SK-N-SH (cell line): ENCODE measurements at regions not wholly inside any gene's neighbourhood (a gene's known extent, or its start where the extent isn't known, plus 50 kb on each side); places are given as distances from the start of the nearest gene placed in this dataset.

Source experiments
- CTCF ChIA-PET: fragments of 300-600, 350-600 bp; formaldehyde crosslinking; extraction: SDS; loops from one replicate; lab custom pipeline; 2021; lab: Yijun Ruan, JAX
- POLR2A ChIA-PET: fragments of 350-600 bp; sonication (Branson Sonifier 250); formaldehyde crosslinking; extraction: SDS; loops from one replicate; lab custom pipeline; 2020; ENCODE audit warnings: antibody characterized with exemption, inconsistent platforms; lab: Yijun Ruan, JAX
- DNase-seq: peaks from one replicate; pipeline ENCODE4 v3.0.0; 2012
- H2AFZ ChIP-seq: fragments of 200-600 bp; sonication (generic); 2 replicates; pipeline ENCODE4 v1.8.1; 2016; ENCODE audit warnings: antibody characterized with exemption, mild to moderate bottlenecking, low read depth
- H3F3A ChIP-seq: fragments of 200-600 bp; sonication (generic); replicated peaks from 2 replicates; pipeline ENCODE3; 2016; ENCODE audit warnings: antibody characterized with exemption, mild to moderate bottlenecking; ENCODE audit not compliant: insufficient read depth
- H3K27ac ChIP-seq, 2 experiments: fragments of 200-500 bp in 1 of 2; fragments of 200-600 bp in 1 of 2; sonication (Bioruptor generic) in 1 of 2; sonication (generic), shearing (Covaris generic) in 1 of 2; 2 replicates each; pipeline versions ENCODE4 v1.5.1 to v1.6.1; 2014 to 2016; ENCODE audit warnings: low read depth in 2 of 2, inconsistent platforms in 1 of 2, low read length in 1 of 2, mild to moderate bottlenecking in 1 of 2, mixed read lengths in 1 of 2
- H3K27me3 ChIP-seq: fragments of 200-600 bp; sonication (generic), shearing (Covaris generic); 2 replicates; pipeline ENCODE4 v1.6.1; 2016; ENCODE audit warnings: mixed run types; ENCODE audit not compliant: insufficient read depth
- H3K36me3 ChIP-seq, 2 experiments: fragments of 200-500 bp in 1 of 2; fragments of 200-600 bp in 1 of 2; sonication (Bioruptor generic) in 1 of 2; sonication (generic) in 1 of 2; replicated peaks in 1 of 2; 2 replicates each; pipeline versions ENCODE3 to v1.5.1; 2014 to 2016; ENCODE audit warnings: low read length in 1 of 2, mild to moderate bottlenecking in 1 of 2; ENCODE audit not compliant: insufficient read depth in 2 of 2, control insufficient read depth in 1 of 2
- H3K4me1 ChIP-seq, 2 experiments: fragments of 200-500 bp in 1 of 2; fragments of 200-600 bp in 1 of 2; sonication (Bioruptor generic) in 1 of 2; sonication (generic), shearing (Covaris generic) in 1 of 2; 2 replicates each; pipeline versions ENCODE4 v1.5.1 to v1.6.1; 2014 to 2016; ENCODE audit warnings: low read depth in 1 of 2, low read length in 1 of 2, mixed run types in 1 of 2; ENCODE audit not compliant: insufficient read depth in 2 of 2, control insufficient read depth in 1 of 2
- H3K4me2 ChIP-seq: fragments of 200-600 bp; sonication (generic), shearing (Covaris generic); 2 replicates; pipeline ENCODE4 v1.6.1; 2017; ENCODE audit warnings: mixed run types
- H3K4me3 ChIP-seq, 2 experiments: fragments of 200-500 bp in 1 of 2; fragments of 200-600 bp in 1 of 2; sonication (Bioruptor generic) in 1 of 2; sonication (generic), shearing (Covaris generic) in 1 of 2; 2 replicates each; pipeline versions ENCODE4 v1.5.1 to v1.8.1; 2014 to 2016; ENCODE audit warnings: low read depth in 2 of 2, inconsistent platforms in 1 of 2, low read length in 1 of 2, mild to moderate bottlenecking in 1 of 2, mixed read lengths in 1 of 2, moderate library complexity in 1 of 2
- H3K79me2 ChIP-seq: fragments of 200-600 bp; sonication (generic); 2 replicates; pipeline ENCODE4 v1.8.1; 2017; ENCODE audit warnings: mild to moderate bottlenecking; ENCODE audit not compliant: insufficient read depth
- H3K9ac ChIP-seq: fragments of 200-600 bp; sonication (generic); 2 replicates; pipeline ENCODE4 v1.6.1; 2017; ENCODE audit warnings: mixed run types
- H3K9me2 ChIP-seq: fragments of 200-600 bp; sonication (generic); 2 replicates; pipeline ENCODE4 v1.6.1; 2017; ENCODE audit warnings: mixed run types
- H3K9me3 ChIP-seq: fragments of 200-600 bp; sonication (generic); 2 replicates; pipeline ENCODE4 v1.6.1; 2017; ENCODE audit warnings: mixed run types, mild to moderate bottlenecking, moderate library complexity
- H4K20me1 ChIP-seq: fragments of 200-600 bp; sonication (generic); 2 replicates; pipeline ENCODE4 v1.6.1; 2017; ENCODE audit warnings: mild to moderate bottlenecking, mixed run types; ENCODE audit not compliant: insufficient read depth
- CHD2 ChIP-seq: fragments of 150-350 bp; IDR thresholded peaks from 2 replicates; pipeline ENCODE4 v1.6.1; 2018; ENCODE audit warnings: low read length; ENCODE audit not compliant: partially characterized antibody
- EP300 ChIP-seq, 2 experiments: IDR thresholded peaks; 2 replicates each; pipeline versions ENCODE4 v1.4.0 to v1.6.1; 2012; ENCODE audit warnings: borderline replicate concordance in 1 of 2, low read depth in 1 of 2, low read length in 1 of 2
- EZH2phosphoT487 ChIP-seq: fragments of 200-600 bp; sonication (generic); IDR thresholded peaks from 2 replicates; pipeline ENCODE4 v1.6.1; 2017; ENCODE audit warnings: low read depth, mixed run types, mild to moderate bottlenecking, antibody characterized with exemption, moderate library complexity, borderline replicate concordance
- FOSL2 ChIP-seq: IDR thresholded peaks from 2 replicates; pipeline ENCODE4 v1.4.0; 2012; ENCODE audit warnings: low read depth, mild to moderate bottlenecking, moderate library complexity, borderline replicate concordance
- FOXJ3 ChIP-seq: sonication (generic); formaldehyde crosslinking; IDR thresholded peaks from 2 replicates; pipeline ENCODE4 v1.5.1; 2020; ENCODE audit warnings: mild to moderate bottlenecking, missing genetic modification reagents
- FOXM1 ChIP-seq: IDR thresholded peaks from 2 replicates; pipeline ENCODE4 v1.4.0; 2012; ENCODE audit warnings: low read depth, mild to moderate bottlenecking
- GATA2 ChIP-seq: sonication (generic); formaldehyde crosslinking; IDR thresholded peaks from 2 replicates; pipeline ENCODE4 v1.5.0; 2020; ENCODE audit warnings: mild to moderate bottlenecking, missing genetic modification reagents
- MEF2A ChIP-seq: IDR thresholded peaks from 2 replicates; pipeline ENCODE4 v1.4.0; 2012; ENCODE audit warnings: low read depth, borderline replicate concordance
- NFIC ChIP-seq: IDR thresholded peaks from 2 replicates; pipeline ENCODE4 v1.4.0; 2012; ENCODE audit warnings: borderline replicate concordance
- SMC3 ChIP-seq: IDR thresholded peaks from 2 replicates; pipeline ENCODE4 v1.6.1; 2012; ENCODE audit warnings: low read depth, low read length, improper control_type of control experiment
- TCF12 ChIP-seq: IDR thresholded peaks from 2 replicates; pipeline ENCODE4 v1.4.0; 2012
- TEAD4 ChIP-seq: IDR thresholded peaks from 2 replicates; pipeline ENCODE4 v1.4.0; 2012; ENCODE audit warnings: mild to moderate bottlenecking, borderline replicate concordance; ENCODE audit not compliant: insufficient read depth
- WGBS: methylation state at CpG from one replicate; pipeline ENCODE4 v1.1.6; 2017; ENCODE audit warnings: low lambda C conversion rate; 5-methylcytosine and 5-hydroxymethylcytosine counted together
- TF ChIP-seq, protein P1 (sequence below): fragments of 150-350 bp; IDR thresholded peaks from 2 replicates; pipeline ENCODE4 v1.6.1; 2017; ENCODE audit warnings: antibody characterized with exemption, low read length, low read depth, borderline replicate concordance
- TF ChIP-seq, protein P2 (sequence below): IDR thresholded peaks from 2 replicates; pipeline ENCODE4 v1.4.0; 2012; ENCODE audit warnings: low read depth, borderline replicate concordance
- TF ChIP-seq, protein P3 (sequence below): IDR thresholded peaks from 2 replicates; pipeline ENCODE4 v1.4.0; 2012; ENCODE audit warnings: low read depth
- TF ChIP-seq, protein P4 (sequence below): IDR thresholded peaks from 2 replicates; pipeline ENCODE4 v1.6.1; 2012; ENCODE audit warnings: mild to moderate bottlenecking, low read depth, low read length, moderate library complexity
- TF ChIP-seq, protein P5 (sequence below): fragments of 200-600 bp; sonication (generic); IDR thresholded peaks from 2 replicates; pipeline ENCODE4 v1.6.1; 2017; ENCODE audit warnings: antibody characterized with exemption, mild to moderate bottlenecking, moderate library complexity
- TF ChIP-seq, protein P6 (sequence below): IDR thresholded peaks from 2 replicates; pipeline ENCODE4; 2012

DNA sequence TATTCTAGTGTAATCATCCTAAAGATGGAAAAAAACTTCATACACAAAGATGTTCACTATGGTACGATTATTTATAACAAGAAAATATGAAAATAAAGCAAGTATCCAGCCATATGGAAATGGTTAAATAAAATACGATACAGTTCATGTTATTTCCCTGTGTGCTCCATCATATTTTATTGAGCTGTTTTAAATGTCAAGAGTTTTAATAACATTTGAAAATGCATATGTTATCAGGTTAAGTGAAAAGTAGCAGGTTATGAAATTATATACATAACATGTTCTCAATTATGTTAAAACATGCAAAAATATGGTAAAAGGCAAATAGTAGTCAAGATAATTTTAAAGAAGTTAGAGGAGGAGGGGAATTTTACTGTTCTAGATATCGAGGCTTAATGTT is 192.0 kb downstream of the HNRNPD start:
- WGBS: 22% methylated on average over 3 of the region's 3 CpGs
- H3K4me3 ChIP-seq: no peak overlapping the region
- H3K27ac ChIP-seq: no peak overlapping the region
- no peak overlapping the region for H3K4me2 ChIP-seq
- no peak for TF ChIP-seq FOXM1
- TF ChIP-seq, protein P1, sequence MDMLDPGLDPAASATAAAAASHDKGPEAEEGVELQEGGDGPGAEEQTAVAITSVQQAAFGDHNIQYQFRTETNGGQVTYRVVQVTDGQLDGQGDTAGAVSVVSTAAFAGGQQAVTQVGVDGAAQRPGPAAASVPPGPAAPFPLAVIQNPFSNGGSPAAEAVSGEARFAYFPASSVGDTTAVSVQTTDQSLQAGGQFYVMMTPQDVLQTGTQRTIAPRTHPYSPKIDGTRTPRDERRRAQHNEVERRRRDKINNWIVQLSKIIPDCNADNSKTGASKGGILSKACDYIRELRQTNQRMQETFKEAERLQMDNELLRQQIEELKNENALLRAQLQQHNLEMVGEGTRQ: no peak
- TF ChIP-seq SMC3: no peak
- TF ChIP-seq TEAD4: no peak
- TF ChIP-seq, protein P2, sequence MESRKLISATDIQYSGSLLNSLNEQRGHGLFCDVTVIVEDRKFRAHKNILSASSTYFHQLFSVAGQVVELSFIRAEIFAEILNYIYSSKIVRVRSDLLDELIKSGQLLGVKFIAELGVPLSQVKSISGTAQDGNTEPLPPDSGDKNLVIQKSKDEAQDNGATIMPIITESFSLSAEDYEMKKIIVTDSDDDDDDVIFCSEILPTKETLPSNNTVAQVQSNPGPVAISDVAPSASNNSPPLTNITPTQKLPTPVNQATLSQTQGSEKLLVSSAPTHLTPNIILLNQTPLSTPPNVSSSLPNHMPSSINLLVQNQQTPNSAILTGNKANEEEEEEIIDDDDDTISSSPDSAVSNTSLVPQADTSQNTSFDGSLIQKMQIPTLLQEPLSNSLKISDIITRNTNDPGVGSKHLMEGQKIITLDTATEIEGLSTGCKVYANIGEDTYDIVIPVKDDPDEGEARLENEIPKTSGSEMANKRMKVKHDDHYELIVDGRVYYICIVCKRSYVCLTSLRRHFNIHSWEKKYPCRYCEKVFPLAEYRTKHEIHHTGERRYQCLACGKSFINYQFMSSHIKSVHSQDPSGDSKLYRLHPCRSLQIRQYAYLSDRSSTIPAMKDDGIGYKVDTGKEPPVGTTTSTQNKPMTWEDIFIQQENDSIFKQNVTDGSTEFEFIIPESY: no peak
- TF ChIP-seq, protein P3, sequence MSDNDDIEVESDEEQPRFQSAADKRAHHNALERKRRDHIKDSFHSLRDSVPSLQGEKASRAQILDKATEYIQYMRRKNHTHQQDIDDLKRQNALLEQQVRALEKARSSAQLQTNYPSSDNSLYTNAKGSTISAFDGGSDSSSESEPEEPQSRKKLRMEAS: no peak
- no peak for TF ChIP-seq GATA2 (CRISPR knock-in tag)
- no peak for TF ChIP-seq NFIC
- H3K9me3 ChIP-seq: no peaks in the 10 kb centered on the region
- no peak for DNase-seq
- POLR2A ChIA-PET: no interaction called here
- H3K27me3 ChIP-seq: no peaks in the 10 kb centered on the region
- CTCF ChIA-PET: no interaction called here
- no peaks in the 10 kb centered on the region for H3F3A ChIP-seq
- no peaks in the 10 kb centered on the region for H4K20me1 ChIP-seq
- no peaks in the 10 kb centered on the region; a peak in 1 of 4 replicates for H3K4me1 ChIP-seq
- no peaks in the 10 kb centered on the region for H3K79me2 ChIP-seq
- H2AFZ ChIP-seq: no peak overlapping the region
- H3K9ac ChIP-seq: no peak overlapping the region
- H3K9me2 ChIP-seq: no peaks in the 10 kb centered on the region
- H3K36me3 ChIP-seq: no peaks in the 10 kb centered on the region

DNA sequence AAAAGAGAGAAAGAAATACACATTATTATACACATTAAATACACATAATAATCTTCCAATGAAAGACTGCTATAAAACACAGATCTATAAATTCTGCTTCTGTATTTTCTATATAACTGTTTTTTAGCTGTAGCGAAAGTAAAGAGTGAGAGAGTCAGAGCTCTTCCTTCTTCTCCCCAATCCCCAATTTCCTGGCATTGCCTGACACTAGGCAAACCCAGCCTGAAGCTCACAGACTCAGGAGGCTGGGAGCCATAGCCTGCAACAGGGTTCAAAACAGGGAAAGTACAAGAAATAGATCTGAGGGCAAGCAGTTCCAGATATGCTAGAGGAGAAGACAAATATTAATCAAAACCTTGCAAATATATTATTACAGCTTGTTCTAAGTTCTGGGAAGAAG is 201.6 kb downstream of the HNRNPD start:
- ChIA-PET CTCF (interaction anchor here (0.6 kb wide), 1 partner anchor 49 kb away, joined by 3 read pairs; no protein-coding TSS in a partner anchor), POLR2A (no interaction called here)
- H3K27me3 ChIP-seq: no peaks in the 10 kb centered on the region
- H3K27ac ChIP-seq: no peak overlapping the region
- 4% methylated on average over 1 of the region's 1 CpG for WGBS
- H2AFZ ChIP-seq: no peak overlapping the region
- no peak overlapping the region for H3K4me3 ChIP-seq
- no peaks in the 10 kb centered on the region for H3K9me3 ChIP-seq
- no peaks in the 10 kb centered on the region for H3K79me2 ChIP-seq
- H3K9ac ChIP-seq: no peak overlapping the region
- H4K20me1 ChIP-seq: no peaks in the 10 kb centered on the region
- H3K9me2 ChIP-seq: no peaks in the 10 kb centered on the region
- DNase-seq: no peak
- no peaks in the 10 kb centered on the region for H3K36me3 ChIP-seq
- no peaks in the 10 kb centered on the region for H3F3A ChIP-seq
- no peak overlapping the region for H3K4me2 ChIP-seq
- no peaks in the 10 kb centered on the region; a peak in 1 of 4 replicates for H3K4me1 ChIP-seq
- TF ChIP-seq, protein P3: no peak
- TF ChIP-seq MEF2A (no peak), FOXM1 (no peak), TCF12 (no peak), FOSL2 (no peak), EZH2phosphoT487 (no peak), CHD2 (no peak), FOXJ3 (no peak), EP300 (IDR thresholded peaks at IDR 0.05; ENCODE audit: borderline replicate concordance in 1 of 2, low read depth in 1 of 2, low read length in 1 of 2) (no peak)
- TF ChIP-seq, protein P4, sequence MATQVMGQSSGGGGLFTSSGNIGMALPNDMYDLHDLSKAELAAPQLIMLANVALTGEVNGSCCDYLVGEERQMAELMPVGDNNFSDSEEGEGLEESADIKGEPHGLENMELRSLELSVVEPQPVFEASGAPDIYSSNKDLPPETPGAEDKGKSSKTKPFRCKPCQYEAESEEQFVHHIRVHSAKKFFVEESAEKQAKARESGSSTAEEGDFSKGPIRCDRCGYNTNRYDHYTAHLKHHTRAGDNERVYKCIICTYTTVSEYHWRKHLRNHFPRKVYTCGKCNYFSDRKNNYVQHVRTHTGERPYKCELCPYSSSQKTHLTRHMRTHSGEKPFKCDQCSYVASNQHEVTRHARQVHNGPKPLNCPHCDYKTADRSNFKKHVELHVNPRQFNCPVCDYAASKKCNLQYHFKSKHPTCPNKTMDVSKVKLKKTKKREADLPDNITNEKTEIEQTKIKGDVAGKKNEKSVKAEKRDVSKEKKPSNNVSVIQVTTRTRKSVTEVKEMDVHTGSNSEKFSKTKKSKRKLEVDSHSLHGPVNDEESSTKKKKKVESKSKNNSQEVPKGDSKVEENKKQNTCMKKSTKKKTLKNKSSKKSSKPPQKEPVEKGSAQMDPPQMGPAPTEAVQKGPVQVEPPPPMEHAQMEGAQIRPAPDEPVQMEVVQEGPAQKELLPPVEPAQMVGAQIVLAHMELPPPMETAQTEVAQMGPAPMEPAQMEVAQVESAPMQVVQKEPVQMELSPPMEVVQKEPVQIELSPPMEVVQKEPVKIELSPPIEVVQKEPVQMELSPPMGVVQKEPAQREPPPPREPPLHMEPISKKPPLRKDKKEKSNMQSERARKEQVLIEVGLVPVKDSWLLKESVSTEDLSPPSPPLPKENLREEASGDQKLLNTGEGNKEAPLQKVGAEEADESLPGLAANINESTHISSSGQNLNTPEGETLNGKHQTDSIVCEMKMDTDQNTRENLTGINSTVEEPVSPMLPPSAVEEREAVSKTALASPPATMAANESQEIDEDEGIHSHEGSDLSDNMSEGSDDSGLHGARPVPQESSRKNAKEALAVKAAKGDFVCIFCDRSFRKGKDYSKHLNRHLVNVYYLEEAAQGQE: no peak
- TF ChIP-seq, protein P5, sequence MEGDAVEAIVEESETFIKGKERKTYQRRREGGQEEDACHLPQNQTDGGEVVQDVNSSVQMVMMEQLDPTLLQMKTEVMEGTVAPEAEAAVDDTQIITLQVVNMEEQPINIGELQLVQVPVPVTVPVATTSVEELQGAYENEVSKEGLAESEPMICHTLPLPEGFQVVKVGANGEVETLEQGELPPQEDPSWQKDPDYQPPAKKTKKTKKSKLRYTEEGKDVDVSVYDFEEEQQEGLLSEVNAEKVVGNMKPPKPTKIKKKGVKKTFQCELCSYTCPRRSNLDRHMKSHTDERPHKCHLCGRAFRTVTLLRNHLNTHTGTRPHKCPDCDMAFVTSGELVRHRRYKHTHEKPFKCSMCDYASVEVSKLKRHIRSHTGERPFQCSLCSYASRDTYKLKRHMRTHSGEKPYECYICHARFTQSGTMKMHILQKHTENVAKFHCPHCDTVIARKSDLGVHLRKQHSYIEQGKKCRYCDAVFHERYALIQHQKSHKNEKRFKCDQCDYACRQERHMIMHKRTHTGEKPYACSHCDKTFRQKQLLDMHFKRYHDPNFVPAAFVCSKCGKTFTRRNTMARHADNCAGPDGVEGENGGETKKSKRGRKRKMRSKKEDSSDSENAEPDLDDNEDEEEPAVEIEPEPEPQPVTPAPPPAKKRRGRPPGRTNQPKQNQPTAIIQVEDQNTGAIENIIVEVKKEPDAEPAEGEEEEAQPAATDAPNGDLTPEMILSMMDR: no peak
- TF ChIP-seq, protein P6, sequence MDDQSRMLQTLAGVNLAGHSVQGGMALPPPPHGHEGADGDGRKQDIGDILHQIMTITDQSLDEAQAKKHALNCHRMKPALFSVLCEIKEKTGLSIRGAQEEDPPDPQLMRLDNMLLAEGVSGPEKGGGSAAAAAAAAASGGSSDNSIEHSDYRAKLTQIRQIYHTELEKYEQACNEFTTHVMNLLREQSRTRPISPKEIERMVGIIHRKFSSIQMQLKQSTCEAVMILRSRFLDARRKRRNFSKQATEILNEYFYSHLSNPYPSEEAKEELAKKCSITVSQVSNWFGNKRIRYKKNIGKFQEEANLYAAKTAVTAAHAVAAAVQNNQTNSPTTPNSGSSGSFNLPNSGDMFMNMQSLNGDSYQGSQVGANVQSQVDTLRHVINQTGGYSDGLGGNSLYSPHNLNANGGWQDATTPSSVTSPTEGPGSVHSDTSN: no peak
